Astrocyte (in vitro differentiated cells and primary cell): ENCODE measurements at regions not wholly inside any gene's neighbourhood (a gene's known extent, or its start where the extent isn't known, plus 50 kb on each side); places are given as distances from the start of the nearest gene placed in this dataset.

ENCODE experiments used
- DNase-seq: peaks from one replicate; pipeline ENCODE4 v3.0.0-alpha.2; 2010; ENCODE audit warnings: low read depth
- FAIRE-seq: peaks from 2 replicates; lab custom pipeline; 2011; peaks lifted over from hg19 to GRCh38; lab: Jason Lieb, UNC
- H2AFZ ChIP-seq: 2 replicates; pipeline ENCODE4 v1.6.0; 2012; ENCODE audit warnings: low read depth, low read length, inconsistent platforms
- H3K27ac ChIP-seq: 2 replicates; pipeline ENCODE4 v1.5.1; 2011; ENCODE audit warnings: low read depth, low read length, inconsistent platforms
- H3K27me3 ChIP-seq: 2 replicates; pipeline ENCODE4 v1.6.0; 2011; ENCODE audit warnings: low read length, inconsistent platforms; ENCODE audit not compliant: insufficient read depth
- H3K36me3 ChIP-seq: 2 replicates; pipeline ENCODE4 v1.5.1; 2011; ENCODE audit warnings: low read length, inconsistent platforms; ENCODE audit not compliant: insufficient read depth
- H3K4me1 ChIP-seq: 2 replicates; pipeline ENCODE4 v1.5.1; 2011; ENCODE audit warnings: low read length, inconsistent platforms; ENCODE audit not compliant: insufficient read depth
- H3K4me2 ChIP-seq: 2 replicates; pipeline ENCODE4 v1.6.0; 2012; ENCODE audit warnings: low read length, inconsistent platforms
- H3K4me3 ChIP-seq: 2 replicates; pipeline ENCODE4 v1.5.1; 2011; ENCODE audit warnings: low read depth, mild to moderate bottlenecking, low read length, inconsistent platforms; ENCODE audit not compliant: insufficient read depth
- H3K79me2 ChIP-seq: 2 replicates; pipeline ENCODE4 v1.6.0; 2012; ENCODE audit warnings: mild to moderate bottlenecking, low read length, inconsistent platforms; ENCODE audit not compliant: insufficient read depth
- H3K9ac ChIP-seq: 2 replicates; pipeline ENCODE4 v1.6.0; 2012; ENCODE audit warnings: mild to moderate bottlenecking, low read length, inconsistent platforms
- H3K9me3 ChIP-seq: 2 replicates; pipeline ENCODE4 v1.5.1; 2012; ENCODE audit warnings: low read depth, mild to moderate bottlenecking, low read length, inconsistent platforms; ENCODE audit not compliant: insufficient read depth
- H4K20me1 ChIP-seq: 2 replicates; pipeline ENCODE4 v1.6.0; 2012; ENCODE audit warnings: low read length, inconsistent platforms; ENCODE audit not compliant: insufficient read depth
- H3K27ac Mint-ChIP-seq: one replicate; pipeline ENCODE4 v1.8.0; 2021; ENCODE audit warnings: mild to moderate bottlenecking, mixed read lengths; ENCODE audit not compliant: unreplicated experiment
- H3K27me3 Mint-ChIP-seq: one replicate; pipeline ENCODE4 v1.8.0; 2021; ENCODE audit warnings: low read depth, mixed read lengths; ENCODE audit not compliant: unreplicated experiment
- H3K36me3 Mint-ChIP-seq: one replicate; pipeline ENCODE4 v1.8.0; 2021; ENCODE audit warnings: low read depth, mixed read lengths; ENCODE audit not compliant: unreplicated experiment
- H3K4me1 Mint-ChIP-seq: one replicate; pipeline ENCODE4 v1.8.0; 2021; ENCODE audit warnings: low read depth, mixed read lengths; ENCODE audit not compliant: unreplicated experiment
- H3K4me3 Mint-ChIP-seq: one replicate; pipeline ENCODE4 v1.8.0; 2021; ENCODE audit warnings: mild to moderate bottlenecking, moderate library complexity, mixed read lengths; ENCODE audit not compliant: unreplicated experiment
- H3K9me3 Mint-ChIP-seq: one replicate; pipeline ENCODE4 v1.8.0; 2021; ENCODE audit warnings: mild to moderate bottlenecking, mixed read lengths; ENCODE audit not compliant: unreplicated experiment
- EZH2 ChIP-seq: IDR thresholded peaks from 2 replicates; pipeline ENCODE4 v1.6.1; 2012; ENCODE audit warnings: mild to moderate bottlenecking, low read length, inconsistent platforms; ENCODE audit not compliant: insufficient read depth
- TF ChIP-seq, protein P1 (sequence below): IDR thresholded peaks from 2 replicates; pipeline ENCODE4 v1.5.1; 2011; ENCODE audit warnings: low read depth, mild to moderate bottlenecking, inconsistent platforms, low read length, moderate library complexity; ENCODE audit not compliant: insufficient read depth

DNA sequence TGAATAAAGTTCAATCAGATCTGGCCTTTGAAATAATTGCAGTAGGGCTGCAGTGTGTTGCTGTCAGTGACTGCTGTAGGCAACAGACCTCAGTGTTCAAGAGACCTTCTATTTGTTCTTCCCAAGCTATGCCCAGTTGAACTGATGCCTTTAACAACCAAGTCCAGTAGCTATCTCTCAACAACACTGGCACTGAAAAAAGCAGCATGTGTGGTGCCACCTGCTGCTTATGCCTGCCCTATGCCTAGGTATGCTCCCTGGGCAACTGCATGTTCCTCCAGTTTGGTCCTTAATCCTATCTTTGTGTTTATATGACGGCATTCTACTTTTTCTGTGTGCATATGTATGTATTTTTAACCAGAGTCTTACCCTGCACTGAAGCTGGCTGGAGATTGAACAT, 523.9 kb upstream of the MEX3C start:
- Mint-ChIP-seq H3K4me1 (peaks cover 28% of the 10 kb centered on the region), H3K36me3 (no peaks in the 10 kb centered on the region), H3K27ac (peak overlapping the region; percentile 23), H3K9me3 (no peaks in the 10 kb centered on the region), H3K27me3 (no peaks in the 10 kb centered on the region), H3K4me3 (no peak overlapping the region)
- H3K27me3 ChIP-seq: no peaks in the 10 kb centered on the region
- DNase-seq: no peak
- no peaks in the 10 kb centered on the region for H3K4me1 ChIP-seq
- H3K27ac ChIP-seq: no peak overlapping the region
- no peak overlapping the region for H3K9ac ChIP-seq
- H3K9me3 ChIP-seq: no peaks in the 10 kb centered on the region
- H3K4me2 ChIP-seq: no peak overlapping the region
- H4K20me1 ChIP-seq: no peaks in the 10 kb centered on the region
- H3K79me2 ChIP-seq: no peaks in the 10 kb centered on the region
- no peak overlapping the region for H3K4me3 ChIP-seq
- H3K36me3 ChIP-seq: no peaks in the 10 kb centered on the region
- TF ChIP-seq, protein P1, sequence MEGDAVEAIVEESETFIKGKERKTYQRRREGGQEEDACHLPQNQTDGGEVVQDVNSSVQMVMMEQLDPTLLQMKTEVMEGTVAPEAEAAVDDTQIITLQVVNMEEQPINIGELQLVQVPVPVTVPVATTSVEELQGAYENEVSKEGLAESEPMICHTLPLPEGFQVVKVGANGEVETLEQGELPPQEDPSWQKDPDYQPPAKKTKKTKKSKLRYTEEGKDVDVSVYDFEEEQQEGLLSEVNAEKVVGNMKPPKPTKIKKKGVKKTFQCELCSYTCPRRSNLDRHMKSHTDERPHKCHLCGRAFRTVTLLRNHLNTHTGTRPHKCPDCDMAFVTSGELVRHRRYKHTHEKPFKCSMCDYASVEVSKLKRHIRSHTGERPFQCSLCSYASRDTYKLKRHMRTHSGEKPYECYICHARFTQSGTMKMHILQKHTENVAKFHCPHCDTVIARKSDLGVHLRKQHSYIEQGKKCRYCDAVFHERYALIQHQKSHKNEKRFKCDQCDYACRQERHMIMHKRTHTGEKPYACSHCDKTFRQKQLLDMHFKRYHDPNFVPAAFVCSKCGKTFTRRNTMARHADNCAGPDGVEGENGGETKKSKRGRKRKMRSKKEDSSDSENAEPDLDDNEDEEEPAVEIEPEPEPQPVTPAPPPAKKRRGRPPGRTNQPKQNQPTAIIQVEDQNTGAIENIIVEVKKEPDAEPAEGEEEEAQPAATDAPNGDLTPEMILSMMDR: no peak
- no peak for TF ChIP-seq EZH2
- FAIRE-seq: no peak
- H2AFZ ChIP-seq: no peak overlapping the region

DNA sequence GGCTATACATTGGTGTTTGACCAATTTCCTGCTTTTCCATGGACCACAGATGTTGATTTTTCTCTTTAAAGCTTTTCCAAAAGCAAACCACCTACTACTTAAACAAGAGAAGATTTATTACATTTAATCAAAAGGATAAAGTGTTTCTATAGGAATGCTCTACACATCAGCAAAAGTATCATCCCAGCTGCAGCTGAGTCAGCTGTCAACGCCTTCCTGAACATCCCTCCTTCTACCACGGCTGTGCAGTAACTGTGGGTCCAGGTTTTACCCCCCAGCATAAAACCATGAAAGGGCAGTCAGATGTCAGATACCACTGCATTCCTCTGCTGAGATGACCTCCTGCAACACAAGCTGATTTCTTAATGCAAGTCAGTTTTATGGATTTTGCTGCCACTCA, 524.5 kb upstream of the MEX3C start:
- Histone ChIP-seq H3K4me3 (no peak overlapping the region), H3K4me1 (no peaks in the 10 kb centered on the region), H2AFZ (no peak overlapping the region), H3K27me3 (no peaks in the 10 kb centered on the region), H4K20me1 (no peaks in the 10 kb centered on the region), H3K27ac (no peak overlapping the region), H3K9ac (no peak overlapping the region), H3K4me2 (no peak overlapping the region), H3K36me3 (no peaks in the 10 kb centered on the region), H3K79me2 (no peaks in the 10 kb centered on the region), H3K9me3 (no peaks in the 10 kb centered on the region)
- Mint-ChIP-seq H3K9me3 (no peaks in the 10 kb centered on the region), H3K4me3 (no peak overlapping the region), H3K27ac (no peak overlapping the region), H3K36me3 (no peaks in the 10 kb centered on the region), H3K4me1 (peaks cover 28% of the 10 kb centered on the region), H3K27me3 (no peaks in the 10 kb centered on the region)
- no peak for DNase-seq
- TF ChIP-seq, protein P1: no peak
- no peak for FAIRE-seq

DNA sequence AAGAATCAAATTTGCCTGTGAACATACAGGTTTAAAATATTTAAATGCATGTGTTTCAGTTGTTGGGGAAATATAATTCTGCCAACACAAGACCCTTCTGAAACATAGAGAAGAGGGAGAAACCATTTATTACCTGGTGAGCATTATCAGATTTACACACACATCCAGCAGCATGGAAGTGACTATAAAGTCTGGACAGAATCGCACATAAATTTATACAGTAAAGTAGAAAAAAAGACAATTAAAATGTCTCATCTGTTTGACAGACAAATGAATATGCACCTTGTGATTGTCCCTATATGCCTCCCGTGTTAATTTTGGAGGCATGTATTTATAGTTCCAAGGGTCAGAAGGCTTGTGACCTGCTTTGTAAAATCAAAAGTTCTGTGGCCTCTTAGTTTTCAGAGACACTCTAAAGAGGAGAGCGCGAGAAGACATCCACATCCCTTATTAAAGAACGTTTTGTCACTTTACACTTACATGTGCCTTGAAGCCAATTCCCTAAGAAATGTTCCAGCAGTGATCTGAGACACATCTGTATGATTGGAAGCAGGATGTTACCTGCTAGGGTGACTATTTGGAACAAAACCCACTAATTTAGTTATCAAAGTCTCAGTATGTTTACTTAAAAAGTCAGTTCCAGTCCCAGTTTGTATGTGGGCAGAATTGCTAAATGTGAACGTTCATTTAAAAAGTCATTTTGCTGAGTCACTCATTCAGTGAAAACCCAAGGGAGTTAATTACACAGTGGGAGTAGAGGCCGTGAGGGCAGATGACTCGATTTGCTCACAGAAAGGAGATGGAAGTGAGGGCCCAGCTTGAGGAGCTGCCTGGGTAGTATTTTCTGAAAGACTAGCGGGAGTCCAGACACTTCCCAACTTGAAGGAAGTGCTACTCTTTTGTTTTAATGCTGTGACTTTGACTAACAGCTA, 527.6 kb upstream of the MEX3C start:
- no peak overlapping the region for H3K9ac ChIP-seq
- H3K4me3 ChIP-seq: no peak overlapping the region
- H3K36me3 Mint-ChIP-seq: no peaks in the 10 kb centered on the region
- no peak overlapping the region for H3K4me3 Mint-ChIP-seq
- no peaks in the 10 kb centered on the region for H3K4me1 ChIP-seq
- DNase-seq (no peak), FAIRE-seq (no peak)
- H3K79me2 ChIP-seq: no peaks in the 10 kb centered on the region
- H3K36me3 ChIP-seq: no peaks in the 10 kb centered on the region
- no peak overlapping the region for H3K4me2 ChIP-seq
- peak overlapping the region; percentile 64 for H3K27ac Mint-ChIP-seq
- no peaks in the 10 kb centered on the region for H3K27me3 Mint-ChIP-seq
- no peaks in the 10 kb centered on the region for H3K9me3 Mint-ChIP-seq
- peaks cover 33% of the 10 kb centered on the region for H3K4me1 Mint-ChIP-seq
- no peak overlapping the region for H3K27ac ChIP-seq
- peak overlapping the region; percentile 34 for H2AFZ ChIP-seq
- H3K27me3 ChIP-seq: no peaks in the 10 kb centered on the region
- no peaks in the 10 kb centered on the region for H3K9me3 ChIP-seq
- TF ChIP-seq, protein P1: no peak
- no peak for TF ChIP-seq EZH2
- H4K20me1 ChIP-seq: no peaks in the 10 kb centered on the region
